Stomach (tissue), 8 donors: ENCODE measurements at regions not wholly inside any gene's neighbourhood (a gene's known extent, or its start where the extent isn't known, plus 50 kb on each side); places are given as distances from the start of the nearest gene placed in this dataset.

ENCODE experiments used
- DNase-seq, 2 donors: peaks; one replicate each; pipeline versions ENCODE4 v3.0.0 to v3.0.0-alpha.2; 2013 to 2019
- H3K27ac ChIP-seq, 5 donors: fragments of 200-600 bp in 4 of 5; sonication (generic) in 4 of 5; one replicate each; pipeline ENCODE4 v1.5.1; 2013 to 2019; ENCODE audit warnings: mild to moderate bottlenecking in 1 of 5, moderate library complexity in 1 of 5
- H3K27me3 ChIP-seq, 3 donors: fragments of 200-600 bp; sonication (generic); one replicate each; pipeline ENCODE4 v1.5.1; 2017 to 2019; ENCODE audit warnings: mixed run types in 1 of 3
- H3K36me3 ChIP-seq, 4 donors: fragments of 200-600 bp; sonication (generic); 1 replicate in 3 of 4; 2 replicates in 1 of 4; pipeline ENCODE4 v1.5.1; 2016 to 2019
- H3K4me1 ChIP-seq, 4 donors: fragments of 200-600 bp; sonication (generic); one replicate each; pipeline ENCODE4 v1.5.1; 2016 to 2019
- H3K4me3 ChIP-seq, 4 donors: fragments of 200-600 bp; sonication (generic) in 3 of 4; one replicate each; pipeline ENCODE4 v1.5.1; 2016 to 2019; ENCODE audit warnings: mild to moderate bottlenecking in 1 of 4
- H3K9me3 ChIP-seq, 4 donors: fragments of 200-600 bp; sonication (generic); one replicate each; pipeline ENCODE4 v1.5.1; 2016 to 2019
- EP300 ChIP-seq: sonication (generic); formaldehyde crosslinking; IDR thresholded peaks from one replicate; pipeline ENCODE4 v1.6.1; 2017; ENCODE audit warnings: antibody characterized with exemption
- POLR2A ChIP-seq, 4 donors: fragments of 450-650 bp; IDR thresholded peaks; one replicate each; pipeline ENCODE4 v1.6.1; 2016; ENCODE audit warnings: antibody characterized with exemption in 4 of 4, control low read depth in 2 of 4, mild to moderate bottlenecking in 1 of 4, moderate library complexity in 1 of 4
- POLR2AphosphoS5 ChIP-seq, 3 donors: sonication (generic); formaldehyde crosslinking; IDR thresholded peaks; one replicate each; pipeline ENCODE4 v1.6.1; 2016; ENCODE audit warnings: antibody characterized with exemption in 3 of 3
- WGBS, 5 donors: extraction: QIAGEN DNeasy Blood & Tissue Kit in 3 of 5; methylation state at CpG; one replicate each; pipeline versions ENCODE4 v1.1.5 to v1.1.7; 2013 to 2018; 5-methylcytosine and 5-hydroxymethylcytosine counted together
- intact Hi-C: fragments of 100-400 bp; cut with DNase I; formaldehyde crosslinking; loops from one replicate; pipeline ENCODE4 v1.15.1; 2023; ENCODE audit warnings: low total_unique reads
- TF ChIP-seq, protein P1 (sequence below), 7 experiments: fragments of 450-650 bp in 4 of 7; fragments of 200-600 bp in 3 of 7; sonication (generic) in 3 of 7; IDR thresholded peaks; one replicate each; pipeline ENCODE4 v1.5.1; 2016 to 2019; ENCODE audit warnings: antibody characterized with exemption in 7 of 7, control low read depth in 2 of 7, mild to moderate bottlenecking in 1 of 7
- donor health status: healthy with polysubstance abuse.
- donor health status: Bipolar disorder and iron deficiency.
- donor health status: healthy.

GRCh38 chr22:22813126-22814075 lies 74.2 kb upstream of the IGLL5 start:
- intact Hi-C loops, result no loop called here
- H3K36me3 ChIP-seq, result no peaks in the 10 kb centered on the region
- H3K27ac ChIP-seq, result no peak overlapping the region
- H3K4me3 ChIP-seq, result no peak overlapping the region
- no peaks in the 10 kb centered on the region for H3K4me1 ChIP-seq
- no peak for DNase-seq
- H3K27me3 ChIP-seq, result no peaks in the 10 kb centered on the region
- H3K9me3 ChIP-seq, result no peaks in the 10 kb centered on the region
- TF ChIP-seq POLR2AphosphoS5 (IDR thresholded peaks at IDR 0.05) (no peak), EP300 (no peak), POLR2A (IDR thresholded peaks at IDR 0.05) (no peak)
- TF ChIP-seq, protein P1, sequence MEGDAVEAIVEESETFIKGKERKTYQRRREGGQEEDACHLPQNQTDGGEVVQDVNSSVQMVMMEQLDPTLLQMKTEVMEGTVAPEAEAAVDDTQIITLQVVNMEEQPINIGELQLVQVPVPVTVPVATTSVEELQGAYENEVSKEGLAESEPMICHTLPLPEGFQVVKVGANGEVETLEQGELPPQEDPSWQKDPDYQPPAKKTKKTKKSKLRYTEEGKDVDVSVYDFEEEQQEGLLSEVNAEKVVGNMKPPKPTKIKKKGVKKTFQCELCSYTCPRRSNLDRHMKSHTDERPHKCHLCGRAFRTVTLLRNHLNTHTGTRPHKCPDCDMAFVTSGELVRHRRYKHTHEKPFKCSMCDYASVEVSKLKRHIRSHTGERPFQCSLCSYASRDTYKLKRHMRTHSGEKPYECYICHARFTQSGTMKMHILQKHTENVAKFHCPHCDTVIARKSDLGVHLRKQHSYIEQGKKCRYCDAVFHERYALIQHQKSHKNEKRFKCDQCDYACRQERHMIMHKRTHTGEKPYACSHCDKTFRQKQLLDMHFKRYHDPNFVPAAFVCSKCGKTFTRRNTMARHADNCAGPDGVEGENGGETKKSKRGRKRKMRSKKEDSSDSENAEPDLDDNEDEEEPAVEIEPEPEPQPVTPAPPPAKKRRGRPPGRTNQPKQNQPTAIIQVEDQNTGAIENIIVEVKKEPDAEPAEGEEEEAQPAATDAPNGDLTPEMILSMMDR (IDR thresholded peaks at IDR 0.05), result no peak
- WGBS, 5 donors, result 77 to 84% (median 84%) methylated on average over 3 of the region's 3 CpGs

DNA sequence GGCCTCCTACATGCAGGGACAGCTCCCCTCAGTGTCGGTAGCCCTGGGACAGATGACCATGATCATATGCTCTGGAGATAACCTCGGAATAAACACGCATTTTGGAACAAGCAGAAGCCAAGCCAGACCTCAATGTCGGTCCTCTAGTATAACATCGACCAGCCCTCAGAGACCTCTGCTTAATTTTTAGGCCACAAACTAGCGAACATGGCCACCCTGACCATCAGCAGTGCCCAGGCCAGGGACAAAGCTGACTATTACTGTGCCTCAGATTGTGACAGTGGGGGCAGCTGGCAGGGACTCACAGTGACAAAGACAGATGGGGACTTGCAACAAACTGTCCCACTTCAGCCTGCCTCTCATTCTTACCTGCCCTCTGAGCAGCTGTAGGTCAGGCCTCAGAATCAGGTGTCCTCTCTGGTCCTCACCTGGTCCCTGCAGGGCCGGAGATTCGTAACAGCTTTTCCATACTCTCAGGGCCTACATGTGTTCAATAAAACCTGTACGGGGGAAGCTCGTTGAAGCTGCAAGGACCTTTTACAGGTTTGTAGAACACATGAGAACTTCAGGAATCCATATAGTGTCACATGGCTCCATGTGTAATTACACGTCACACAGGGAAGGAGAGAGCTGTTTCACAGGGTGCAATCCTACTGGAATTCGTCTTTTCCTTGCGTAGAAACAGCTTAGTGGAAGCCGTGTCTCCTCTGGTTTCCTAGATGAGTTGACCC lies 72.8 kb upstream of the IGLL5 start:
- no peak for TF ChIP-seq EP300
- Histone ChIP-seq H3K9me3 (no peaks in the 10 kb centered on the region), H3K27me3 (no peaks in the 10 kb centered on the region), H3K4me1 (no peaks in the 10 kb centered on the region), H3K36me3 (no peaks in the 10 kb centered on the region), H3K4me3 (no peak overlapping the region), H3K27ac (no peak overlapping the region)
- no peak for DNase-seq
- intact Hi-C loops, result no loop called here
- WGBS, 5 donors, result 85 to 94% (median 89%) methylated on average over 14 of the region's 14 CpGs

DNA sequence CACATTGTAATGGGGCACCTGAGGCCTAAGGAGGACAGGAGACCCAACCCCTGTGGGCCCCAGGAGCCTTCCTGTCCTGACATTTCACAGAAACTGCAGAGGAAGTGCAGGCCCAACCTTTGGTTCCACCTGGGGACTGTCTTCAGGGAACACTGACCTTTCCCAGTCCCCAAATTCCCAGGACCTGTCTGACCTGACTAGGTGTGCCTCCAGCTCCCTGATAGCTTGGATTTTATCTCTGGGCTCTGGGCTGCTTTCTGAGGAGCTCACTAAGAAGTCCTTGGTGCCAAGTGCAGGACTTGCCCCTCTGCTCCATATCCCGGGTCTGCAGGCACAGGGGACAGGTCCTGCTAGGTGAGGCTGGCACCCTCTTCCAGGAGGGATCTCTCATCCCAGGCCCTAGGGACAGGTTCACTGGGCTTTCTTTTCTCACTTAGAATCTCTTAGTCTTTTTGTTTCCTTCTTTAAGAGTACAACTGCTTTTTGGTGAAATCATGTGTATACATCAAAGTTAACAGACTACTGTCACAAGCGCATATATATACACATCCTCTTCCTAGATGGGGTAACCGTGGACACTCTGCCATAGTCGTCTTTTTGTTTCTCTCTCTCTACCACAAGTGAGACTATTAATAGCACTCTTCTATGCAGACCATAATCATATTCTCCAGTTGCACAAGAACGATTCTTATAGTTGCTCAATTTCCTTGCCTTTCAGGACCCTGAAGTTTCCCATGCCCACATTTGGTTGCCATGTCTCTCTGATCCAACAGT lies 72.0 kb upstream of the IGLL5 start:
- DNase-seq, result no peak
- WGBS, 5 donors, result 55 to 73% (median 66%) methylated on average over 5 of the region's 5 CpGs
- Histone ChIP-seq H3K27ac (no peak overlapping the region), H3K36me3 (no peaks in the 10 kb centered on the region), H3K9me3 (no peaks in the 10 kb centered on the region), H3K27me3 (no peaks in the 10 kb centered on the region), H3K4me1 (no peaks in the 10 kb centered on the region), H3K4me3 (no peak overlapping the region)
- intact Hi-C loops, result no loop called here
- TF ChIP-seq, protein P1 (IDR thresholded peaks at IDR 0.05), result no peak
- TF ChIP-seq POLR2A (IDR thresholded peaks at IDR 0.05) (no peak), POLR2AphosphoS5 (IDR thresholded peaks at IDR 0.05) (no peak), EP300 (no peak)

- Histone ChIP-seq H3K27me3 (no peaks in the 10 kb centered on the region), H3K9me3 (no peaks in the 10 kb centered on the region), H3K27ac (no peak overlapping the region), H3K4me3 (no peak overlapping the region), H3K36me3 (no peaks in the 10 kb centered on the region), H3K4me1 (no peaks in the 10 kb centered on the region)
- intact Hi-C loops, result no loop called here
- TF ChIP-seq POLR2A (IDR thresholded peaks at IDR 0.05) (no peak), EP300 (no peak), POLR2AphosphoS5 (IDR thresholded peaks at IDR 0.05) (no peak)
- TF ChIP-seq, protein P1 (IDR thresholded peaks at IDR 0.05), result no peak
- no peak for DNase-seq
- WGBS, 5 donors, result 85 to 91% (median 90%) methylated on average over 6 of the region's 6 CpGs
Observed at GRCh38 chr22:22816171-22816514, 71.5 kb upstream of the IGLL5 start.
